GM18505 (cell line): ENCODE measurements at regions not wholly inside any gene's neighbourhood (a gene's known extent, or its start where the extent isn't known, plus 50 kb on each side); places are given as distances from the start of the nearest gene placed in this dataset.

Experiments
- ATAC-seq: cut with Tn5 transposase; IDR thresholded peaks from one replicate; pipeline ENCODE4 v1.9.1; 2021; ENCODE audit not compliant: unreplicated experiment
- POLR2A ChIP-seq: IDR thresholded peaks from 4 replicates; pipeline ENCODE4 v1.6.1; 2011; ENCODE audit warnings: borderline replicate concordance; ENCODE audit not compliant: insufficient read depth, insufficient read length; ENCODE audit errors: extremely low read depth

GRCh38 chr6:167719920-167720319, 106.8 kb upstream of the AFDN start:
- no peak for ATAC-seq
- TF ChIP-seq POLR2A, result no peak

DNA sequence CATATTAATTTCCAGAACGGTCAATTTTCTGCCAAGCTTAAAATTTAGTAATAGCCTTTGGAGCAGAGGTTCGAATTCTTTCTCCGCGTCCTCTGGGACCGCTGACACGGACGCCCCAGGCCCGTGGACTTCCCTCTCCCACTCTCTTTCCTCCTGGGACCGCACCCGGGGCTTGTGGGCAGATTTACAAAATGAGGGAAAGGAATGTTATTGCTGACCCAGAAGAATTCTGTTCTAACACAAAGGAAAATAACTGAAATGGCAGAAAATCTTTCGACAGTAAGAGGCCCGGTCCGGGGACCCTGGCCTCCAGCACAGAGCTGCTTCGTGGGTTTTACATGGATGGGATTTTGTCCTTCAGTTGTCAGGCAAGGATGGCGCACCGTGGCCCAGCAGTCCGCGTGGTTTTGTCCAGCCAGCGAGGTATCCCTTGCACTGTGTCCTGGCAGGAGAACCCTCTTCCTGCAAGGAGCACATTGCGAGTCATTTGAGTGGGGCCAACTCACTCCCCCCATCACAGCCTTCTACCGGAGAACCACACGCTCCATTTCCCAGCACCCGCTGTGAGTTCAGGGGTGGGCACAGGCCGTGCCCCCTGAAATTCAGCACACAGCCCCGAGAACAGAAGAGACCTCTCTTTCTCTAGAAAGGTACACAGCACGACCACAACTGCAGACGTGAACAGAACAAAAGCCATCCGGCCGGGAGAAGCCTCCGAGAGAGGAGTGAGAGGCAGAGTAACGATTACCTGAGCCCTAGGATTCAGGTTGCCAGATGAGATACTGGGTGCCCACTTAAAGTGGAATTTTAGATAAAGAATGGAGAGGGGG, 106.0 kb upstream of the AFDN start:
- no peak for TF ChIP-seq POLR2A
- no peak for ATAC-seq

GRCh38 chr6:167721291-167721690, 105.4 kb upstream of the AFDN start:
- TF ChIP-seq POLR2A, result no peak

GRCh38 chr6:167722634-167723309, 103.9 kb upstream of the AFDN start:
- ATAC-seq, result no peak

More at GRCh38 chr6:167721291-167721690, 105.4 kb upstream of the AFDN start:
- no peak for ATAC-seq

DNA sequence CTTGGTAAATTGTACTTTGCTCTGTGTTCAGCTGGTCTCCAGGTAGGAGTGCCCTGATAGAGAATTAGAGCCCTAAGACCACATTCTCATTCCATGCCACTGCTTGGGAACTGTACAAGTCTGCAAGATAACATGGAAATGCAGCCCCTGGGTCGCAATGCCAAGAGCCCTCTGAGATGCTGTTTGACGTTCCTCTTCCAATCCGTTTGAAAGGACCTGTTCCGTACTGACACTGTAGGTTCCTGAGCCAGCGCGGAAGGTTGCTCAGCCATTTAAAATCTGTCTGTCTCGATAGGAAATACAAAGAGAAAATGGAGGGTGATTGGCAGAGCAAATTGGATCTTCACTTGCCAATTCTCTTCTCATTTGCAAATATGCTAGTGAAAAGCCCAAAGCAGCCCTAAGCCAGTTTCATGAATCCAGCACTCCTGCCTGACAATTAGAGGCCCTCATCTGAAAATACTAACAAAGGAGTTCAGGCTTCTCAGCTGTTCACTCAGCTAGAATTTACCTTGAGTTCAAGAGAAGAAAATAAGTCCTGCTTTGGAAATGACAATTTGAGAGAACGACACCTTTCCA, 100.6 kb upstream of the AFDN start:
- no peak for ATAC-seq
- TF ChIP-seq POLR2A, result no peak

More at GRCh38 chr6:167722634-167723309, 103.9 kb upstream of the AFDN start:
- no peak for TF ChIP-seq POLR2A

GRCh38 chr6:167730441-167730840, 96.3 kb upstream of the AFDN start:
- ATAC-seq, result no peak
- no peak for TF ChIP-seq POLR2A

GRCh38 chr6:167731216-167731615, 95.5 kb upstream of the AFDN start:
- ATAC-seq, result no peak
- no peak for TF ChIP-seq POLR2A

DNA sequence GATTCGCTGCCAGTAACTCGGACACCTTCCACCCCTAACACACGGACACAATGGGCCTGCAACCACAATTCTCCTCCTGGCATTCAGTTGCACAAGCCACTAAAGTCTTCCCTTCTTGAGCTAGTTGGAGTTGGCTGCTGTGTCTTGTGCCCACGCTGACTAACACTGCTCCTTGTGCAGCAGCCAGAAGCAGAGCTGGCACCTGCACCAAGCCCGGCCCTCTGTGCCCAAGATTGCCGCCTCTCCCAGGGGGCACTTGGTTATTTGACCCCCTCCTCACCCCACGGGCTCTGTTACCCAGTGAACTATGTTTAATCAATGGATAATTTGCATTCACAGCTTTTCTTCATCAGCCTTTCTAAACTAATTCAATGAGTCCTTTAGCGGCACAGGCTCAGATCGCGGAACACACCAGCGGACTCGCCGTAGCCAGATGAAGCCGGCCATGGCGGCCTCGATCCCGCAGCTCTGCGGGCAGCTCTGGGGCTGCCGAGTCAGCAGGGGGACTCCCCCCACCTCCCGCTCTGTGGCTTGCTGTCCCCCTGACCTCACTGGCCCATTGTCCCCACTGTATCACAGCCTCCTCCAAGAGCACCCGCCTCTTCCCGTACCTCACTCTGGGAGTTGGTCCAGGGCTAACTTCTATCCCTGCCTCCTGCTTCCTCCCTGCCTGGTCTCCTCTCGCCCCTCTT, 94.8 kb upstream of the AFDN start:
- no peak for TF ChIP-seq POLR2A
- ATAC-seq, result no peak

DNA sequence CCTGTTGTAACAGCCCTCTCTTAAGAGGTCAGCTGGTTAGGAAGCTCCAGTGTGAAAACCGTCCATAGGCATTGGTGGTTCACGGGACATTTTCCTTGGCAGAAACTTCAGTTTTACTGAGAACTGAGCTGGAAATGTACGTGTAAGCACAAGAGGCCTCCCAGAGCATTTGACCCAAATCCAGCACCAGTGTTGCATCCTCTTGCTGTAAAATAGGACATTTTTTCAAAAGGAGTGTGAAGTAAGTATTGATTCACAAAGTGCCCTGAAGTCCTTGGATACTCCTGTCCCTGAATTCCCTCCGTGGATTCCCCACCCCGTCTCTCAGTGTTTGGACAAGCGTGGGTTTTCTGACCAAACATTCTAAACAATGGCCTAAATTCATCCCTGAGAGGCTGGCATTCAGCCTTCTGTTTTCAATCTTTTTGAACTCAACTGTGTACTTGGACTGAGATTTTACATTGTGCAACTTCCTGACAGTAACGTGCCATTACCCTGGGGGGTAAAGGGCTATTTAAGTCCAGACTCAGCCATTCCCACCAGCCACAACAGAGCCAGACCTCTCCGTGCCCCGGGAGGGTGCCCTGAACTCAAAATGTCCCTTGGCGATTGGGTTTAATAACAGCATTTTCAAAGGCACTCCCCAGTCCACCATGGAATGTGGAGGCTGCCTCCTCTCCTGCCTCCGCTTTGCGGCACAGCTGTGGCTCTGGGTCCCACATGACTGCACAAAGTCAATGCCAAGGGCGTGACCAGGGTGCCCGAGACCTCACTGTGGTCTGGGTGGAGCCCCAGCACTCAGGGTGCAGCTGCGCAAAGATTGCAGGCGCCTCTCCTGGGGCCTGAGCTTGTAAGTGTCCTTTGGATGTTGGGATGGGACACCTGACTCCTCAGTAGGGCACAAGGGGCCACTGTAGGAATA, 92.7 kb upstream of the AFDN start:
- no peak for ATAC-seq

DNA sequence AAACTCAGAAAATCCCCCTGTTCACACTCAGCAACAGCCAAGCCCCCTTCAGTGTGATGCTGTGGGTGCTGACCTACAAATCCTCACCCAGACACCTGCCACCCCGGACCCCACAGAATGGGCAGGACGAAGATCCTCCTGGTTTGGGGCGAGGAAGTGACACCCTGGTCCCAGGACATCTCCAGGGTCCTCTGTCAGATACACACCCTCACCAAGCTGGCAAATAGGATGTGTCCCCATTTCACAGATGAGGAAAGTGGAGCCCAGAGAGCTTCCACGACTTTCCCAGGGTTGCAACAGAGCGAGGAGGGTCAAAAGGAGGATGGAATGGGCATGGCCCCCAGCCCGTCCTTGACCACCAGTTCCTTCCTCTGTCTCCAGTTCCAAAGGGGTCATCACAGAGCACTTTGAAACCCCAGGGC, 92.0 kb upstream of the AFDN start:
- TF ChIP-seq POLR2A, result no peak
- ATAC-seq, result no peak

More for the DNA sequence above, 92.7 kb upstream of the AFDN start:
- TF ChIP-seq POLR2A, result no peak

DNA sequence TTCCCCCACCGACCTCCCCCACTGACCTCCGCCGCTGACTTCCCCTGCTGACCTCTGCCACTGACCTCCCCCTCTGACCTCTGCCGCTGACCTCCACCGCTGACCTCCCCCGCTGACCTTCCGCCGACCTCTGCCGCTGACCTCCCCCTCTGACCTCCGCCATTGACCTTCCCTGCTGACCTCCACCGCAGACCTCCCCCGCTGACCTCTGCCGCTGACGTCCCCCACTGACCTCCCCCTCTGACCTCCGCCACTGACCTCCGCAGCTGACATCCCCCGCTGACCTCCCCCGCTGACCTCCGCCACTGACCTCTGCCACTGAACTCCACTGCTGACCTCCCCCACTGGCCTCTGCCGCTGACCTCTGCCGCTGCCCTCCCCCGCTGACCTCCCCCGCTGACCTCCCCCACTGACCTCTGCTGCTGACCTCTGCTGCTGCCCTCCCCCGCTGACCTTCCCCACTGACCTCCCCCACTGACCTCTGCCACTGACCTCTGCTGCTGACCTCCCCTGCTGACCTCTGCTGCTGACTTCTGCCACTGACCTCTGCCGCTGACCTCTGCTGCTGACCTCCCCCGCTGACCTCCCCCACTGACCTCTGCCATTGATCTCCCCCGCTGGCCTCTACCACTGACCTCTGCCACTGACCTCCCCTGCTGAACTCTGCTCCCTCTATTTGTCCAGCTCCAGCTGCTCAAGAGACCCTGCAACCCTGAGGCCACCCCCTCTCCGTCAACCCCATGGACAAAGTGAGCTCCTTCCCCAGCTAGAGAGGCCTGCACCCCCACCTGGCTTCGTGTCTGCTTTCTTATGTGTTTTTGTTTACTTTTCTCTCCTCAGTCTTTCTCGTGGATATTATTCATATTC, 91.4 kb upstream of the AFDN start:
- TF ChIP-seq POLR2A, result no peak
- no peak for ATAC-seq
